Mesodermal cell (in vitro differentiated cells): ENCODE measurements at regions not wholly inside any gene's neighbourhood (a gene's known extent, or its start where the extent isn't known, plus 50 kb on each side); places are given as distances from the start of the nearest gene placed in this dataset.
"Not testable (repeated sequence)": the region's sequence is repeated elsewhere in the genome, so short reads cannot be mapped to it uniquely, and the experiment has no call there.

Experiments used
- H3K27ac ChIP-seq: 2 replicates; pipeline ENCODE4 v1.7.0; 2013; ENCODE audit warnings: mild to moderate bottlenecking, low read depth, low read length, moderate library complexity; ENCODE audit not compliant: severe bottlenecking
- H3K36me3 ChIP-seq: 2 replicates; pipeline ENCODE4 v1.7.1; 2013; ENCODE audit warnings: mild to moderate bottlenecking, low read length, moderate library complexity; ENCODE audit not compliant: control insufficient read depth, insufficient read depth
- H3K4me1 ChIP-seq: one replicate; pipeline ENCODE4 v1.7.1; 2013; ENCODE audit warnings: mild to moderate bottlenecking, low read length; ENCODE audit not compliant: insufficient read depth, control insufficient read depth, poor library complexity, severe bottlenecking
- H3K4me3 ChIP-seq: 2 replicates; pipeline ENCODE4 v1.7.0; 2013; ENCODE audit warnings: low read length, control low read depth, mild to moderate bottlenecking; ENCODE audit not compliant: insufficient read depth, poor library complexity, severe bottlenecking; ENCODE audit errors: extremely low read depth
- H3K9me3 ChIP-seq: 2 replicates; pipeline ENCODE4 v1.7.1; 2013; ENCODE audit warnings: mild to moderate bottlenecking, low read length, moderate library complexity; ENCODE audit not compliant: control insufficient read depth
- WGBS, 2 experiments: methylation state at CpG; one replicate each; pipeline ENCODE4 v1.1.5; 2013; ENCODE audit warnings: missing lambda C conversion rate in 2 of 2; ENCODE audit not compliant: insufficient coverage in 2 of 2; 5-methylcytosine and 5-hydroxymethylcytosine counted together

DNA sequence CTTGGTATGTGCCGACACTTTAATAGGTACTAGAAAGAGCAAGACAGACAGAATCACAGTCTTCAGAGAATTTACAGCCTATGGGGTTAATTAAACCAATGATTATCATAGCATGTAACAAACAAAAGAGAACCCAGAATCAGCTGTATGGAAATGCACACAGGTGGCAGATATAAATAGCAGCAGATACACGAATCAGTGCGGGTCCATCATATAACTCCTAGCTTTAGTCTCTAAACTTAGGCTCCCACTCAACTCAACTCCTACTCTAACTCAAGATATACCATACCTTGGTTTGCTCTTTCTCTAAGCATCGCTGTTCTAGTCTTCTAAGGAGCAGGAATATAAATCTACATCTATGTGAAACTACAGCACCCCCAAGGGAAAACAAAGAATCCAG lies 132.0 kb upstream of the NBPF26 start:
- H3K27ac ChIP-seq, H3K36me3 ChIP-seq, H3K9me3 ChIP-seq, H3K4me1 ChIP-seq, H3K4me3 ChIP-seq: not testable (repeated sequence)
- WGBS, 2 experiments = no CpG with 5 or more reads among the region's 4 CpGs

DNA sequence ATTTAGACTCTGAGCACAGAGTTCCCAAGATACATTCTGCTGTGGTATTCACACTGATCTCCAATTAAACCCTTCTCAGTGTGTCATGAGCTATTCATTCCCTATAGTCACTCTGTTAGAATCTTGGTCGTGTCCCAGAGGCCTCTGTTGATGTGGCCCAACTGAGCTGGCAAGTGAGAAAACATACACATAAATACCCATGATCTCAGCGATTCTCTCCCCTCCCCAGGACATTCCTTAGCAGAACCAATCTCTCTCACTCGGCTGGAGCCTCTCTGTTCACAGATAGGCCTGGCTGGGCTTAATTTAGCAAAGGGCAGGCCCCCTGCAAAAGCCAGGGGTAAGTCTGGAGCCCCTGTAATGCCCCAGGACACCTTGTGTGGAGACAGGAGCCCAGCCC lies 130.8 kb upstream of the NBPF26 start:
- H3K27ac ChIP-seq, H3K4me1 ChIP-seq, H3K4me3 ChIP-seq, H3K36me3 ChIP-seq, H3K9me3 ChIP-seq: not testable (repeated sequence)
- WGBS, 2 experiments = no CpG with 5 or more reads among the region's 3 CpGs

DNA sequence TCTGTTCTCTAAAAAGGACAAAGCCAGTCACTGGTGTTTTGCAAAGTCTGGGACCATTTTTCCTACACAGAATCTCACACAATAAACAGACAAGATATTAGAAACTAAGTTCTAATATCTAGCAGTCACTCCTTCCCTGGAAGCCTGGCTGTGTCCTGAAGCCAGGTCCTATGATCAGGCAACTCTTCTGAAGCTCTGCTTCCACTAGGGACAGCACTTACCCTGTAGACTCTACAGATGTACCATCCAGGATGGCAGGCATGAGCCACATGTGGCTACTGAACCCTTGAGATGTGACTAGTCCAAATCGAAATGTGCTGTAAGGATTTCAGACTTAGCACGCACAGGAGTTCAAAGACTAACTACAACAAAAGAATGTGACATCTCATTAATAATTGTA lies 130.1 kb upstream of the NBPF26 start:
- not testable (repeated sequence) for H3K4me3 ChIP-seq, H3K4me1 ChIP-seq, H3K9me3 ChIP-seq, H3K36me3 ChIP-seq, H3K27ac ChIP-seq
- WGBS, 2 experiments = no CpG with 5 or more reads among the region's 2 CpGs

DNA sequence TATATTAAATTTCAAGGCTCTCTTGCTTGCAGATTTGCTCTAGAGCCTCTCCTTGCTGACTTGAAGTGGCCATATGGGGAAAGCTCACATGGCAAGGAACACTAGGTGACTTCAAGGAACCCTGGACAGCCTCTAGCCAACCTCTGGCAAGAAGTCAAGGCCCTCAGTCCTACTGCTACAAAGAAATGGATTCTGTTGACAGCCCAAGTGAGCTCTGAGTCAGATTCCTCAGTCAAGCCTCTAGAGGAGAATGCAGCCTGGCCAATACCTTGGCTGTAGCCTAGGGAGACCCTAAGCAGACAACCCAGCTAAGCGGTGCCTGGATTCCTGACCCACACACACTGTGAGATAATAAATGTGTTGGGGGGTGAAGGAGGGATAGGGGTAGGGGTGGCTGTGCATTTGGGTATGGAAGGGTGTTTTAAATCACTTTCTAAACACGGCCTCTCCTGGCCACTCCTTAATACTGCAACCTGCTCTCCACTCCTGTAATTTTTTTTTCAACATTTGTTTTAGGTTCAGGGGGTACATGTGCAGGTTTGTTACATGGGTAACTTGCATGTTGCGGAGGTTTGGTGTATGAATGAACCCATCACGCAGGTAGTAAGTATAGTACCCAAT lies 125.3 kb upstream of the NBPF26 start:
- H3K9me3 ChIP-seq, H3K4me3 ChIP-seq, H3K27ac ChIP-seq, H3K36me3 ChIP-seq, H3K4me1 ChIP-seq: not testable (repeated sequence)
- WGBS, 2 experiments = no CpG with 5 or more reads among the region's 4 CpGs

DNA sequence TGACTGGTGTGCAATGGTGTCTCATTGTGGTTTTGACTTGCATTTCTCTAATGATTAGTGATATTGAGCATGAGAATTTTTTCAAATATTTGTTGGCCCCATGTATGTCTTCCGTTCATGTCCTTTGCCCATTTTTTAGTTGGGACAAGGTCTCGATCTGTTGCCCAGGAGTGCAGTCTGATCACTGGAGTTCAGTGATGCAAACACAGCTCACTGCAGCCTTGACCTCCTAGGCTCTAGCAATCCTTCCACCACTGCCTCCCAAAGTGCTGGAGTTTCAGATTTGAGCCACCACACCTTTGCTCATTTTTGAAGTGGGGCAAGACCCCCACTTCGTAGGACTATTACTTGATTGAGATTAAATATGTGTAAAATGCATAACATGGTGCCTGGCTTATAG lies 124.2 kb upstream of the NBPF26 start:
- not testable (repeated sequence) for H3K27ac ChIP-seq, H3K4me3 ChIP-seq, H3K4me1 ChIP-seq, H3K36me3 ChIP-seq, H3K9me3 ChIP-seq
- no CpG with 5 or more reads among the region's 3 CpGs for WGBS, 2 experiments

DNA sequence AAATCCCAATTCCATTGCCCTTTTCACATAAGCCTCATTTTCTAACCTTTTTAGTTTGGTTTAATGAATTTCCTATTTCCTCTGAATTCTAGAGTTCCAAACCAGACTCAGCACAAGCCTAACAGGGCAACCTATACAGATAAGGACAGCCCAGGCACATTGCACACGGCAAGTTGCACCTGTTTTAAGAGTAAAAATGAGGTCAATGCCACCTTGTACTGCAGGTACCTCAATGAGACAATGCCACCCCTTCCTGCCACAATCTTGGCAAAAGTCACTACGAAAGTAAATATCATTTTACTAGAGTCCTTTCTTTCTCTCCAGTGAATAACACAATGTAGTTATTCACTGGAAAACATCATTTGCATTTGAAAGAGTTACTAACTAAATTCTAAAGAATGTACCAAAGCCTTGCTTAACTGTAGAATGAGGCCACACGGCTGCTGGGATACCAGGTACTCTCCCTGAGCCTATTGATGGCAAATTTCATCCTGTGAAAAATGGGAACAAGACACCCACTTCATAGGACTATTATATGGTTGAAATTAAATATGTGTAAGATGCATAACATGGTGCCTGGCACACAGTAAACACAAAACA lies 123.2 kb upstream of the NBPF26 start:
- no CpG with 5 or more reads among the region's 3 CpGs for WGBS, 2 experiments
- not testable (repeated sequence) for H3K9me3 ChIP-seq, H3K4me1 ChIP-seq, H3K36me3 ChIP-seq, H3K27ac ChIP-seq, H3K4me3 ChIP-seq

DNA sequence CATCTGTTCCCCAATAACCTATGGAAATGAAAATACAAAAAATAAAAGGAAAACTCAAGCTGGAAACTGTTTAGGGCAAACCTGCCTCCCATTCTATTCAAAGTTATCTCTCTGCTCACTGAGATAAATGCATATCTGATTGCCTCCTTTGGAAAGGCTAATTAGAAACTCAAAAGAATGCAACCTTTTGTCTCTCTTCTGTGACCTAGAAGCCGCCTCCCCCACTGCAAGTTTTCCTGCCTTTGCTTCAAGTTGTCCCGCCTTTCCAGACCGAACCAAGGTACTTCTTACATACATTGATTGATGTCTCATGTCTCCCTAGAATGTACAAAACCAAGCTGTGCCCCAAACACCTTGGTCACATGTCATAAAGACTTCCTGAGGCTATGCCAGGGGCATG lies 115.9 kb upstream of the NBPF26 start:
- H3K4me1 ChIP-seq, H3K27ac ChIP-seq, H3K36me3 ChIP-seq, H3K4me3 ChIP-seq, H3K9me3 ChIP-seq: not testable (repeated sequence)
- no CpG with 5 or more reads among the region's 3 CpGs for WGBS, 2 experiments

DNA sequence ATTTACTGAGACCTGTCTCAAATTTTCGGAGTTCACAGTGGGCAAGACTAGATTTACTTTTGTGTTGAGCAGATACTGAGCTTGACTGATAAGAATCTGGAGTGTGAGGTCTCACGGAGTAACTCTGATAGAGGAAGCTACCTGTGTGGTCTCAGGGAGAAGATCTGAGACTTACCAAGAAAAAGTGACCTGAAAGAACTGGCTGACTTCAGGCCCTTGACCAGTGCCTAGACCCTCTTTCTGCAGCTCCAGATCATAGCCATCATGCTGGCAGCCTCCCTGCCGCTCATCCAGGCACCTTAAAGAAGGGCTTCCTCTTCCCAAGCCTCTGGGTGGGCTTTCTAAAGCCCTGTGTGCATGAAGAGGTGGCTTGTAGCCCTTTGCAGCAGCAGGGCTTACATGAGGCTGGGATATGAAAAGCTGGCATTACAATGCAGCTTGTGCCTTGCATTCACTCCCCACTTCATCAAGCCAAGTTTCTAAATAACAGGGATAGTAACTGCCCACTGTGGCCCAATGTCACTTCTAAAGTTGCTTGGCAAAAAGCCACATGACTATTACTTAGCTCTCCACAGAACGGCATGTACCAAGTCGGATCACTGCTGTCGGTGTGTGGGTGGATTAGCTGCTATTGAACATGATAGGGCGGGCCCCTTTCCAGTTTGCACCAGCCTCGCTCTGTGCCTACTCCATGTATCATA lies 115.3 kb upstream of the NBPF26 start:
- not testable (repeated sequence) for H3K4me1 ChIP-seq, H3K36me3 ChIP-seq, H3K9me3 ChIP-seq, H3K27ac ChIP-seq, H3K4me3 ChIP-seq
- WGBS, 2 experiments = no CpG with 5 or more reads among the region's 8 CpGs

DNA sequence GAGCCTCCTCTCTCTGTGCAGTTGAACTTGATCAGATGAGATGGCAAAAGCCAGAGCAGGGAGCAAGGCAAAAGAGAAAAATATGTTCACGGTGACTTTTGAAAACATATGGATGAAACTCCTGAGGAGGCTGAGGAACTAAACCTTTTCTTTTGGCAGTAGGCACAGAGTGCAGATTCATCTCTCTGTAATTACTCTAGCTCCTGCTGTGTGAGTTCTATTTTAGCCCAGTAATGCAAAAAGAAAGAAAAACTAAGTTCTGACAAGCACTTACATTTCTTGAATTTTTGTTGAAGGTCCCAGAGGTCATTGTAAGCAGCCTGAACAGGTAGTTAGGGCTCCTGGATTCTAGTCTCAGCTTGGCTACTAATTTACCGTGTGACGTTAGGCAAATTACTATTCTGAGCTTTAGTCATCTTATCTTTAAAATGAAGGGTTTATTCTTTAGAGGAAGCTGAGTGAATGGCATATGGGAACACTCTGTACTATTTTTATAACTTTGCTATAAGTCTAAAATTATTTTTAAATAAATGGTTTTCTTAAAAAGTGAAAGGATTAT lies 114.7 kb upstream of the NBPF26 start:
- not testable (repeated sequence) for H3K27ac ChIP-seq, H3K4me1 ChIP-seq, H3K4me3 ChIP-seq, H3K36me3 ChIP-seq, H3K9me3 ChIP-seq
- no CpG with 5 or more reads among the region's 3 CpGs for WGBS, 2 experiments

DNA sequence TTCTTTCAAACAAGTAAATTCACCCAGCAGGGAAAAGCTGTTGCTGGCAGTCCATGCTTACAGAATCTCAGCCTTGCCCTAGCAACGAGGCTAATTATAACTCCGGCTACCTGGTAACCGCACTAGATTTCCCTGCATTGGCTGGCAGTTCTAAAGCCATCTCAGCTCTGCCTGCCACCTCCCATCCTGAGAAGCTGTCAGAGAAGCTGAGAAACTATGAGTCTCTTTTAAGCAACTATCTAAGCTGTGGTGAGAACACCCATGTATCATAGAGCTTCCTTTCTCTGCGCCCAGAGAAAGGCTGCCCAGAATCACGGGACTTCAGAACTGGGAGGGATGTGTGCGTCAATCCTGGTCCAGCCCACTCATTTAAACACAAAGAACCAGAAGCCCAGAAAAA lies 113.9 kb upstream of the NBPF26 start:
- WGBS, 2 experiments = no CpG with 5 or more reads among the region's 6 CpGs
- H3K4me3 ChIP-seq, H3K9me3 ChIP-seq, H3K27ac ChIP-seq, H3K36me3 ChIP-seq, H3K4me1 ChIP-seq: not testable (repeated sequence)

DNA sequence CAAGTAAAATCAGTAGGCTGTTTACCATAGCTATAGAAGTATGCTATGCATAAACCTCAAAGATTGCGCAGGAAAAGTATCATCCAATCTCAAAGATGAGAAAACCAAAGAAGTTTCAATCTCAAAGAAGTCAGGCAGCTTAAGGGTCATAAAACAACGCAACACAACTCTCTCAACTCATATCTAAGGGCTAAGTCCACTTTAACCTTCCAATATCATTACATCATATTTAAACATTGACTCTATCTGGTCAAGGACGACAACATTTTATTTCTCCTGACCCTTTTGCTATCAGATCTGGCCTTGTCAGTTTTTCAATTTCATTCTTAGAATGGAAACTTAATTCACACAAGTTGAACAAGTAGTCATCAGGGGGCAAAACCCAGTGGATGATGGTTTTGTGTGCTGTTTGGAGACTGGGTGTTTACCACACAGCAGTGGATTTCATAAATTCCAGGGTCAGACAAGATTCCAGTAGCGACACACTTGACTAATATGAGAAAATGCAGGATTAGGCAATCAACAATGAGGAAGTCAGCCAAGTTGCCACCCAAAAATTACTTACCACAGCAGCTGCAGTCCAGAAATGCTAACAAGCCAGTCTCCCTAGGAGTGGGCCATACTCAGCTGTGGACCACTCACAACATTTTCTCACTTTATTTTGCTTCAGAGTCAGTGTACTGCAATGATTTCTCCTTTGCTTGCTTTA lies 108.7 kb upstream of the NBPF26 start:
- no CpG with 5 or more reads among the region's 4 CpGs for WGBS, 2 experiments
- H3K9me3 ChIP-seq, H3K27ac ChIP-seq, H3K4me3 ChIP-seq, H3K4me1 ChIP-seq, H3K36me3 ChIP-seq: not testable (repeated sequence)
